HG02973 (cell line): ENCODE measurements at regions not wholly inside any gene's neighbourhood (a gene's known extent, or its start where the extent isn't known, plus 50 kb on each side); places are given as distances from the start of the nearest gene placed in this dataset.

ENCODE experiments used
- ATAC-seq: cut with Tn5 transposase; IDR thresholded peaks from one replicate; pipeline ENCODE4 v1.9.1; 2021; ENCODE audit warnings: moderate library complexity; ENCODE audit not compliant: unreplicated experiment

- no peak for ATAC-seq
Observed at GRCh38 chr18:37661061-37661460, 95.5 kb upstream of the CELF4 start.

- no peak for ATAC-seq
Observed at GRCh38 chr18:37660658-37661057, 95.1 kb upstream of the CELF4 start.

GRCh38 chr18:37659906-37660305, 94.3 kb upstream of the CELF4 start:
- no peak for ATAC-seq

- ATAC-seq: no peak
Observed at GRCh38 chr18:37658894-37659293, 93.3 kb upstream of the CELF4 start.

GRCh38 chr18:37657493-37657892, 91.9 kb upstream of the CELF4 start:
- ATAC-seq: no peak

- ATAC-seq: no peak
Observed at GRCh38 chr18:37654731-37655369, 89.3 kb upstream of the CELF4 start.

- ATAC-seq: no peak
Observed at GRCh38 chr18:37654034-37654433, 88.4 kb upstream of the CELF4 start.

GRCh38 chr18:37653618-37654017, 88.0 kb upstream of the CELF4 start:
- no peak for ATAC-seq

- ATAC-seq: no peak
Observed at GRCh38 chr18:37649930-37650329, 84.3 kb upstream of the CELF4 start.

GRCh38 chr18:37649416-37649815, 83.8 kb upstream of the CELF4 start:
- no peak for ATAC-seq

- no peak for ATAC-seq
Observed at GRCh38 chr18:37641573-37641972, 76.0 kb upstream of the CELF4 start.

- ATAC-seq: no peak
Observed at GRCh38 chr18:37640504-37640903, 74.9 kb upstream of the CELF4 start.

- no peak for ATAC-seq
Observed at GRCh38 chr18:37639846-37640245, 74.2 kb upstream of the CELF4 start.

- ATAC-seq: no peak
Observed at GRCh38 chr18:37637478-37637850, 71.9 kb upstream of the CELF4 start.

- no peak for ATAC-seq
Observed at GRCh38 chr18:37636831-37637477, 71.4 kb upstream of the CELF4 start.

GRCh38 chr18:37634516-37634915, 68.9 kb upstream of the CELF4 start:
- ATAC-seq: no peak

- no peak for ATAC-seq
Observed at GRCh38 chr18:37631422-37631821, 65.8 kb upstream of the CELF4 start.

- no peak for ATAC-seq
Observed at GRCh38 chr18:37630334-37630733, 64.7 kb upstream of the CELF4 start.

GRCh38 chr18:37628470-37629220, 63.0 kb upstream of the CELF4 start:
- ATAC-seq: no peak

GRCh38 chr18:37624318-37624717, 58.7 kb upstream of the CELF4 start:
- no peak for ATAC-seq

- no peak for ATAC-seq
Observed at GRCh38 chr18:37619964-37620363, 54.4 kb upstream of the CELF4 start.

GRCh38 chr18:37617623-37618022, 52.0 kb upstream of the CELF4 start:
- ATAC-seq: no peak
